ENCODE measurements at regions not wholly inside any gene's neighbourhood (a gene's known extent, or its start where the extent isn't known, plus 50 kb on each side); places are given as distances from the start of the nearest gene placed in this dataset.

DNA sequence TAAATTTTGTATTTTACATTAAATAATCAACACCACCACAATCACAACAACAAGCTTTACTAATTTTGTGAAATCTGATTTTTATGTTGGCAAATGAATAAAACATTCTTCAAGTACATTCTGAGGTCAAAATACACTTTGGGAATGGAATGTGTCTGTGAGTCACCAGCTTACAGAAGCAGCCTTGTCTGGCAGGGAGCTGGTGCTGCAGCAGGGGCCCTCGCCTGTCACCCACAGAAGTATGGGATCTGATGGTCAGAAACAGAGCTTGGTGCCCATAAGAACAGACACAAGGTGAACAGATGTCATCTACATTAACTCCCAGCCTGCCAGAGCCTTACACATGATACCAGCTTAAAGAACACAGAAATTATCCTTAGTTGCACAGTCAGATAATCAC is 496.9 kb downstream of the CCSER2 start:
- TF ChIP-seq CTCF (IDR thresholded peaks at IDR 0.05) (no peak), POLR2A (IDR thresholded peaks at IDR 0.05) (no peak)
